IMR-90 (cell line): ENCODE measurements at regions not wholly inside any gene's neighbourhood (a gene's known extent, or its start where the extent isn't known, plus 50 kb on each side); places are given as distances from the start of the nearest gene placed in this dataset.

Experiments
- BHLHE40 ChIP-seq: fragments of 150-350 bp; IDR thresholded peaks from 2 replicates; pipeline ENCODE4 v1.6.1; 2016; ENCODE audit warnings: mild to moderate bottlenecking, low read depth, low read length
- CEBPB ChIP-seq: IDR thresholded peaks from 2 replicates; pipeline ENCODE4 v1.6.1; 2012; ENCODE audit warnings: low read depth, low read length, improper control_type of control experiment
- CHD1 ChIP-seq: IDR thresholded peaks from 2 replicates; pipeline ENCODE4 v1.6.1; 2012; ENCODE audit warnings: low read depth, low read length, improper control_type of control experiment
- CTCF ChIP-seq: conservative IDR thresholded peaks from 2 replicates; pipeline ENCODE4 v1.5.1; 2012; ENCODE audit warnings: mild to moderate bottlenecking, low read depth, low read length, improper control_type of control experiment
- ELK1 ChIP-seq: fragments of 150-350 bp; IDR thresholded peaks from 2 replicates; pipeline ENCODE4 v1.6.1; 2016; ENCODE audit warnings: low read depth, mild to moderate bottlenecking, low read length, moderate library complexity, borderline replicate concordance
- MAFK ChIP-seq: IDR thresholded peaks from 2 replicates; pipeline ENCODE4 v1.6.1; 2012; ENCODE audit warnings: low read depth, low read length, improper control_type of control experiment
- MAZ ChIP-seq: IDR thresholded peaks from 2 replicates; pipeline ENCODE4 v1.6.1; 2012; ENCODE audit warnings: low read depth, mild to moderate bottlenecking, low read length, improper control_type of control experiment, moderate library complexity, borderline replicate concordance
- POLR2A ChIP-seq: IDR thresholded peaks from 2 replicates; pipeline ENCODE4 v1.6.1; 2012; ENCODE audit warnings: mild to moderate bottlenecking, low read depth, low read length
- RAD21 ChIP-seq: IDR thresholded peaks from 2 replicates; pipeline ENCODE4 v1.6.1; 2012; ENCODE audit warnings: low read length, improper control_type of control experiment
- RFX5 ChIP-seq: IDR thresholded peaks from 2 replicates; pipeline ENCODE4 v1.8.0; 2012; ENCODE audit warnings: low read depth, mild to moderate bottlenecking, low read length, moderate library complexity
- SMC3 ChIP-seq: fragments of 150-350 bp; IDR thresholded peaks from 2 replicates; pipeline ENCODE4 v1.6.1; 2016; ENCODE audit warnings: low read depth, mild to moderate bottlenecking, antibody characterized with exemption, low read length, moderate library complexity

GRCh38 chr10:128976856-128977255 is 490.2 kb upstream of the MGMT start:
- TF ChIP-seq CEBPB = no peak
- no peak for TF ChIP-seq CTCF
- TF ChIP-seq BHLHE40 = no peak
- TF ChIP-seq POLR2A = no peak
- TF ChIP-seq ELK1 = no peak
- no peak for TF ChIP-seq MAFK
- no peak for TF ChIP-seq SMC3
- no peak for TF ChIP-seq RFX5
- TF ChIP-seq RAD21 = no peak
- TF ChIP-seq MAZ = no peak
- no peak for TF ChIP-seq CHD1
